D341Med (cell line): ENCODE measurements at regions not wholly inside any gene's neighbourhood (a gene's known extent, or its start where the extent isn't known, plus 50 kb on each side); places are given as distances from the start of the nearest gene placed in this dataset.

Source experiments
- DNase-seq: peaks from one replicate; pipeline ENCODE4 v3.0.0; 2012; ENCODE audit warnings: low spot score

DNA sequence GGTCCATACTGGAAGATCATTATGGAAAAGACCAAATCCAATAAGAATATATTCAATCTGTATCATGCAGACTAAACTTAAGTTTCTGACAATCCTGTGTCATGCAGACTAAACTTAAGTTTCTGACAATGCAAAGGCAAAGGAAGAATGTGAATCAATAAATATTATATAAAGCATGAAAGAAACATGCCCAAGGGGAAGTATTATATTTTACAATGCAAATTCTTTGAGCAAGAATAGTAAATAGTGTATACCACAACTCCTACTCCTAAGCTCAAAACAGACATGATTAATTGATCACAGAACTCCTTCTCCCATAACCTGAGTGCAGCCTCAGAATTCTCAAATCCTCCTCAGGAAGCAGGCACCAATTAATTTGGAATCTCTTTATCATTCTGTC is 71.3 kb upstream of the BDNF start:
- no peak for DNase-seq

GRCh38 chr11:27770576-27770975 is 70.3 kb upstream of the BDNF start:
- DNase-seq, result no peak

DNA sequence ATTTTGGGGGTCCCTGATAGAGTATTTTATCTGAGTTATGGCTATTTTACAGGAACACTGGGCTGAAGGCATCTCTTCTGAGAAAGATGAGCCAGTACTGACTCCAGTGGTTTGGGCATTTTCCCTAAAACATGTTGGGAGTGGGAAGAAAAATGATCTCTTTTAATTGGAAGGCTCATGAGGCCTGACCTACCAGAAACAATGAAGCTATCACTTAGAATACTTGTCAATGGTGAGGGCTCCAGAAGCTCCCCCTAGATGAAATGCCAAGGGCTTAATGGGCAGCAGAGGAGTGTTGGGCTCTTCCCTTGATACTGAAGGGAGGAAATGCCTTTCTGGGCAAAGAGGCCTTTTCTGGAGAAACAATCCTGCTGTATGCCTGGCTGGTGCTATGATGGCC is 63.5 kb upstream of the BDNF start:
- DNase-seq, result no peak

DNA sequence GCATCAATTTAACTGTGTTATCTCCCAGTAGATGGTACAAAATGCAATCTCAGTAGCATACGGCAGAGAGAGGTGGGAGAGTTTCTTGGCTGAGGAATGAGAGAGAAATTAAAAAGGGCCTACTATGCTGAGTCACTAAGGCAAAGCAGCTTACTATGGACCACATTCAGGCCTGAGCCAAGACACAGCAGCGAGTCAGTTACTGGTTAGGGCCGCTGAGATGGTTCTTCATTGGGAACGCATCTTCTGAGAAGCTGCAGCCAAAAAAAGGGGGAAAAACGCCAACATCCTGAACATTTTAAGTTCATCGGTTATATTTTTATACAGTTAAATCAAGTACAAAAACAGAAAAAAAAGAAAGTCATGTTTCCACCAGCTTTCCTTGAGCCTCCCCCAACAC is 61.1 kb upstream of the BDNF start:
- no peak for DNase-seq

DNA sequence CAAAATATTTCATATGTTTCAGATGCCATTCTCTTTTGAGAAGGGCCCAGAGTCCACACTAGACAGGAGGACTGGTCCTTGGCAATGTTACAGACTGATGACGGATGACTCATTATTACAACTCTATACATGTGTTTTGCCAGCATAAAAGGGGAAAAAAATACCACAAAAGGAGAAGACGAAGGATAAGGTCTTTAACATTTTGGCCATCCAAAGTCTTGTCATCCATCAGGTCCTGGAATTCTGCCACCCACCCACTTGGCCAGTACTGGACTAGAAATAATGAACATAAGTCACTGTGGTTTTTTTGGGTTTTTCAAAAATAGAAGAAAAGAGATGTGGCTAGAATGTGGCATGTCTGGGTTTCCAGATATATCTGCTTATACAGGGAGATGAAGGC is 57.7 kb upstream of the BDNF start:
- DNase-seq, result no peak

DNA sequence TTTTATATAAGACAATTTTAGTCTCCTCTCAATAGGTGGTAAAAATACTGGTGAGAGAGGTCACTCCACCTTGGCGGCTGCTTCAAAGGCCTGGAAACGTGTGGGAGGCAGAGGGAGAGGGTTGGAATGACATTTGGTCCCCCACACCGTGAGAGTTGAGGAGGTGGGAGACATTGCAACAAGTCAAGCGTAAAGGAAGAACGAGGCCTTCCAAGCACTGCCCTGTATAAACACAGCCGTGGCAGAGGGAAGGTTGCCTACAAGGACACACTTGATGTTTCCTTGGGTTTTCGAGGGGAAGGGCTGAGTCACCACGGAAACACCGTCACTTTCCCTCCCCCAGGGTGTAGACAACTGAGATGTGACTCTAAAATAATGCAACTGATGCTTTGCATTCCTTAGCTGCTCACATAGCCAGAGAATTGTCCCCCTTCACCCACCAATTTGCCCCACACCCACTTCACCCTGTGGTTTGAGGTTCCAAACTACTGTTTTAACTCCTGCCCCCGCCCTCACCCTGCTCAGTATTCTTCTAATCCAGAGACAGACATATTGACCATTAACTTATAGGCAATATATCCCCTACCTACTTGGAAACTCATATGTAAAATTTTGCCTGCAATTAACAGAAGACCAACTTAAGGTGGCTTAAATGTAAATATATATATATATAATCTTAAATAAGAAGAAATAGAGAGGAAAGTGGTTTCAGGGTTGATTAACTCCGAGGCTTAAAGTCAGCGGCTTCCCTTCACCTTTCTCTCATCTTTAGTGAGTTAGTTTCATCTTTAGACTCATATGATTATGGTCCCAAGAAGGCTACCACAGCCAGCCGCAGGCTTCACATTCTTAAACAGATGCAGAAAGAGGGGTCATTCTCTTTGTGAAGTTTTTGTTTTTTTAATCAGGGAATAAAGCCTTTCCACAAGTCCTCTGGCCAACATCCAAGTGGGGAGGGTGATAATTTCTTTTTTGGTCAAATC is 54.1 kb upstream of the BDNF start:
- no peak for DNase-seq
